ENCODE measurements at regions not wholly inside any gene's neighbourhood (a gene's known extent, or its start where the extent isn't known, plus 50 kb on each side); places are given as distances from the start of the nearest gene placed in this dataset.

- Histone ChIP-seq H2AFZ (replicated peaks; ENCODE audit: low read length, poor library complexity) (no peak overlapping the region), H3K14ac (replicated peaks; ENCODE audit: low read depth, low read length) (no peak overlapping the region), H3K27me3 (ENCODE audit: control insufficient read depth, insufficient read depth, low read length) (no peaks in the 10 kb centered on the region), H3K4me2 (ENCODE audit: low read depth, low read length) (no peak overlapping the region), H4K20me1 (ENCODE audit: insufficient read depth, low read length) (no peaks in the 10 kb centered on the region), H3K18ac (ENCODE audit: low read depth, low read length) (no peak overlapping the region), H3K4ac (ENCODE audit: low read depth, low read length) (no peak overlapping the region), H2BK5ac (ENCODE audit: low read depth, low read length, poor library complexity, severe bottlenecking) (no peak overlapping the region), H4K91ac (ENCODE audit: insufficient read depth, low read depth, low read length) (no peak overlapping the region), H3K36me3 (ENCODE audit: control insufficient read depth, insufficient read depth, low read length) (no peaks in the 10 kb centered on the region), H3K23ac (ENCODE audit: low read depth, low read length) (no peak overlapping the region), H3K9ac (ENCODE audit: low read depth, low read length) (no peak overlapping the region), H2AK9ac (replicated peaks; ENCODE audit: low read depth, low read length, poor library complexity) (no peak overlapping the region), H2BK20ac (ENCODE audit: low read depth, low read length) (no peak overlapping the region), H3K9me1 (ENCODE audit: insufficient read depth, low read length) (no peaks in the 10 kb centered on the region), H3K79me1 (ENCODE audit: low read depth in 1 of 2, low read length in 2 of 2) (no peaks in the 10 kb centered on the region), H3K27ac (ENCODE audit: insufficient read depth, low read length) (no peak overlapping the region), H3K4me3 (ENCODE audit: insufficient read depth, low read depth, low read length) (no peak overlapping the region), H3K9me3 (ENCODE audit: control insufficient read depth, insufficient read depth, low read length) (no peaks in the 10 kb centered on the region), H2BK15ac (ENCODE audit: low read depth, low read length) (no peak overlapping the region), H2BK120ac (ENCODE audit: low read depth, low read length) (no peak overlapping the region), H4K8ac (ENCODE audit: low read depth in 2 of 2, low read length in 2 of 2) (no peak overlapping the region), H3K4me1 (ENCODE audit: control insufficient read depth, insufficient read depth, low read length) (peaks cover under 1% of the 10 kb centered on the region; the same call in 1 of the 2 replicates), H2AK5ac (ENCODE audit: low read depth, low read length) (no peak overlapping the region), H4K5ac (ENCODE audit: low read depth, low read length) (no peak overlapping the region), H3K56ac (ENCODE audit: extremely low read depth, insufficient read depth, low read length) (no peak overlapping the region)
- no peak for TF ChIP-seq FOS (IDR thresholded peaks at IDR 0.05; ENCODE audit: low read depth, low read length)
- TF ChIP-seq RAD21 (IDR thresholded peaks at IDR 0.05; ENCODE audit: low read length), result no peak
- no peak for TF ChIP-seq CEBPB (IDR thresholded peaks at IDR 0.05; ENCODE audit: low read depth, low read length)
- no peak for TF ChIP-seq NFE2L2 (IDR thresholded peaks at IDR 0.05; ENCODE audit: low read depth, low read length)
- no peak for TF ChIP-seq MAFK (IDR thresholded peaks at IDR 0.05; ENCODE audit: low read depth, low read length)
- TF ChIP-seq MAZ (IDR thresholded peaks at IDR 0.05; ENCODE audit: borderline replicate concordance, low read depth, low read length), result no peak
- no peak for TF ChIP-seq BHLHE40 (IDR thresholded peaks at IDR 0.05; ENCODE audit: low read depth, low read length)
- TF ChIP-seq CTCF (conservative IDR thresholded peaks at IDR 0.05; ENCODE audit: low read depth, low read length), result no peak
- TF ChIP-seq RFX5 (IDR thresholded peaks at IDR 0.05; ENCODE audit: low read depth, low read length), result no peak
- TF ChIP-seq ELK1 (IDR thresholded peaks at IDR 0.05; ENCODE audit: borderline replicate concordance, low read depth, low read length), result no peak
- TF ChIP-seq USF2 (IDR thresholded peaks at IDR 0.05; ENCODE audit: low read depth, low read length), result no peak
- TF ChIP-seq POLR2A (IDR thresholded peaks at IDR 0.05; ENCODE audit: low read depth, low read length), result no peak
- TF ChIP-seq RCOR1 (IDR thresholded peaks at IDR 0.05; ENCODE audit: insufficient replicate concordance, low read length), result no peak
- no peak for TF ChIP-seq MXI1 (IDR thresholded peaks at IDR 0.05; ENCODE audit: borderline replicate concordance, low read depth, low read length)
- TF ChIP-seq SMC3 (IDR thresholded peaks at IDR 0.05; ENCODE audit: low read depth, low read length), result no peak
- TF ChIP-seq CHD1 (IDR thresholded peaks at IDR 0.05; ENCODE audit: low read depth, low read length), result no peak
- intact Hi-C loops (cut with micrococcal nuclease), result no loop called here
- no TSS peak for BruUV-seq (replicated peaks)
- ChIA-PET POLR2A (ENCODE audit: unreplicated experiment) (no interaction called here), CTCF (no interaction called here)
- DNase-seq, result no peak
- no peak for ATAC-seq (ENCODE audit: low read depth)
- in situ Hi-C loops (cut with MboI; ENCODE audit: low sequenced_read_pairs), result no loop called here
- WGBS, 2 experiments (ENCODE audit: extremely low coverage in 2 of 2, insufficient read length in 1 of 2), result no CpG with 5 or more reads among the region's 1 CpG
- dilution Hi-C loops (cut with HindIII; ENCODE audit: low sequenced_read_pairs, unreplicated experiment), result no loop called here
Observed at GRCh38 chr14:86086962-86087361, 557.0 kb downstream of the FLRT2 start.

All from IMR-90 (cell line).